RWPE1 (cell line): ENCODE measurements at regions not wholly inside any gene's neighbourhood (a gene's known extent, or its start where the extent isn't known, plus 50 kb on each side); places are given as distances from the start of the nearest gene placed in this dataset.

Experiments used
- CTCF ChIA-PET: fragments of 350-600 bp; sonication (Branson Sonifier 250); formaldehyde crosslinking; extraction: SDS; loops from one replicate; lab custom pipeline; 2021; lab: Yijun Ruan, JAX
- POLR2A ChIA-PET: fragments of 400-600 bp; formaldehyde crosslinking; extraction: SDS; loops from one replicate; lab custom pipeline; 2020; ENCODE audit warnings: antibody characterized with exemption; ENCODE audit not compliant: low non-redundant PET; lab: Yijun Ruan, JAX
- DNase-seq: peaks from one replicate; pipeline ENCODE4 v3.0.0; 2012; ENCODE audit warnings: low spot score
- H3K27ac ChIP-seq: fragments of 450-650 bp; 2 replicates; pipeline ENCODE4 v1.5.1; 2017
- CTCF ChIP-seq: fragments of 450-650 bp; conservative IDR thresholded peaks from 2 replicates; pipeline ENCODE4 v1.5.1; 2017; ENCODE audit warnings: low read depth, mild to moderate bottlenecking

- no peak for TF ChIP-seq CTCF
- no peak for DNase-seq
- H3K27ac ChIP-seq: no peak overlapping the region
- ChIA-PET CTCF (interaction anchor here (0.6 to 1.4 kb wide), 2 partner anchors 18 to 34 kb away, joined by 3 to 4 read pairs; no protein-coding TSS in a partner anchor), POLR2A (no interaction called here)
Observed at GRCh38 chr1:228904222-228904621, 168.9 kb downstream of the RHOU start.

- H3K27ac ChIP-seq: no peak overlapping the region
- ChIA-PET POLR2A (no interaction called here), CTCF (no interaction called here)
- DNase-seq: no peak
- no peak for TF ChIP-seq CTCF
Observed at GRCh38 chr1:228905701-228906101, 170.4 kb downstream of the RHOU start.

GRCh38 chr1:228906223-228906860, 171.1 kb downstream of the RHOU start:
- TF ChIP-seq CTCF: no peak
- no peak for DNase-seq
- H3K27ac ChIP-seq: no peak overlapping the region
- ChIA-PET POLR2A (no interaction called here), CTCF (no interaction called here)

GRCh38 chr1:228911225-228912210, 176.2 kb downstream of the RHOU start:
- no peak overlapping the region for H3K27ac ChIP-seq
- DNase-seq: no peak
- CTCF ChIA-PET: no interaction called here
- POLR2A ChIA-PET: no interaction called here
- no peak for TF ChIP-seq CTCF

GRCh38 chr1:228913626-228914414, 178.5 kb downstream of the RHOU start:
- TF ChIP-seq CTCF: no peak
- CTCF ChIA-PET: interaction anchor here (0.5 to 0.7 kb wide), 4 partner anchors 25 to 286 kb away, joined by 3 read pairs; no protein-coding TSS in a partner anchor
- POLR2A ChIA-PET: no interaction called here
- no peak for DNase-seq
- H3K27ac ChIP-seq: no peak overlapping the region

GRCh38 chr1:228914700-228915099, 179.4 kb downstream of the RHOU start:
- no peak for TF ChIP-seq CTCF
- no peak overlapping the region for H3K27ac ChIP-seq
- CTCF ChIA-PET: interaction anchor here (0.5 kb wide), 1 partner anchor 180 kb away, joined by 3 read pairs; no protein-coding TSS in a partner anchor
- POLR2A ChIA-PET: no interaction called here
- DNase-seq: no peak
